C4-2B (cell line): ENCODE measurements at regions not wholly inside any gene's neighbourhood (a gene's known extent, or its start where the extent isn't known, plus 50 kb on each side); places are given as distances from the start of the nearest gene placed in this dataset.

Experiments
- H3K27ac ChIP-seq: fragments of 450-650 bp; 2 replicates; pipeline ENCODE4 v1.5.1; 2017
- ZFX ChIP-seq: fragments of 450-650 bp; IDR thresholded peaks from 2 replicates; pipeline ENCODE4 v1.6.1; 2017
- TF ChIP-seq, protein P1 (sequence below): fragments of 450-650 bp; conservative IDR thresholded peaks from 2 replicates; pipeline ENCODE4 v1.5.1; 2017; ENCODE audit warnings: mild to moderate bottlenecking

DNA sequence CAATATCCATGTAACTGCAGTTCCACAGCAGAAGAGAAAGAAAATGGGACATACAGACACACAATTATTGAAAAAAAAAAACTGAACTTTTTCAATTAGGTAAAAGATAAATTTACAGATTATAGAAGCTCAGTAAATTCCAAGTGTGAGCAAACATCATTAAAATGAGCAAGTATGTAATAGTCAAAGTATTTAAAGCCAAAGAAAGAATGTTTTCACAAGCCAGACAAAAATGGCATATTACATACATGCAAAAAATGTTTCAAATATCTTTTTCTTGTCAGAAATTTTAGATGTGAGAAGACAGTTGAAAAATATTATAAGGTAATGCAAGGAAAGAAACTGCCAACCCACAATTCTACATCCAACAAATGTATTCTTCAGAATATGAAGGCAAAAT lies 150.2 kb upstream of the AKR1E2 start:
- no peak overlapping the region for H3K27ac ChIP-seq
- TF ChIP-seq, protein P1, sequence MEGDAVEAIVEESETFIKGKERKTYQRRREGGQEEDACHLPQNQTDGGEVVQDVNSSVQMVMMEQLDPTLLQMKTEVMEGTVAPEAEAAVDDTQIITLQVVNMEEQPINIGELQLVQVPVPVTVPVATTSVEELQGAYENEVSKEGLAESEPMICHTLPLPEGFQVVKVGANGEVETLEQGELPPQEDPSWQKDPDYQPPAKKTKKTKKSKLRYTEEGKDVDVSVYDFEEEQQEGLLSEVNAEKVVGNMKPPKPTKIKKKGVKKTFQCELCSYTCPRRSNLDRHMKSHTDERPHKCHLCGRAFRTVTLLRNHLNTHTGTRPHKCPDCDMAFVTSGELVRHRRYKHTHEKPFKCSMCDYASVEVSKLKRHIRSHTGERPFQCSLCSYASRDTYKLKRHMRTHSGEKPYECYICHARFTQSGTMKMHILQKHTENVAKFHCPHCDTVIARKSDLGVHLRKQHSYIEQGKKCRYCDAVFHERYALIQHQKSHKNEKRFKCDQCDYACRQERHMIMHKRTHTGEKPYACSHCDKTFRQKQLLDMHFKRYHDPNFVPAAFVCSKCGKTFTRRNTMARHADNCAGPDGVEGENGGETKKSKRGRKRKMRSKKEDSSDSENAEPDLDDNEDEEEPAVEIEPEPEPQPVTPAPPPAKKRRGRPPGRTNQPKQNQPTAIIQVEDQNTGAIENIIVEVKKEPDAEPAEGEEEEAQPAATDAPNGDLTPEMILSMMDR: no peak
- no peak for TF ChIP-seq ZFX

DNA sequence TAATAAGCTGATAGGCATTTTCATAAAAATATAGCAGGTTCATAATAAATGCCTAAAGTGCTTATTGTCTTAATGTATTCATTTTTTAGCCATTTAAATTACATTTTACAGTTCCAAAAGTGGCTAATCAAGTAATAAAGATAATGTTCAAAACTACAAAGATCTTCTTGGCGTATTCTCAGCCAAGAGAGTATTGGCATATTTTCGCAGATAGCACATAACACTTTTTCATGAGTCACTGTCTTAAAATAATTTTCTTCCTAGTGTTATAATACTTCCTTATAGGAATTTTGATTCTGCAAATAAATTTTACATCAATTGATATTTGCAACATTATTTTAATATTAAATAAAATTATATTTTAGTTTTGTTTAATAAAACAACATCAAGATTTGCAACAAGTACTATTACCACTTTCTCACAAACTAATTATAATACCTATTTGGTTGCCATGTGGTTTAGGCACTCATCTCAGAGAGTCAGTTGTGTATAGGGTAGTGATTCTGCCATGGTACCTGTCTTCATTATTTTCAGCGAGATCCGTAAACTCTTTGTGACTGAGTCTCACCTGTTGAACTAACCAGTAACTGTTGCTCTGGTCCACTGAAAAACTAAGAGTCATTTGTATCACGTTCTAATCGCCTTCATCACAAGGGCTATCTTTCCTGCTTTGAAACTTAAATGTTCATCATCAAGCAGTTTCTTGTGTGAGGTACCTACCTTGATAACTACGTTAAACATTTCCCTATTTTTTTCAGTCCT lies 152.5 kb upstream of the AKR1E2 start:
- no peak for TF ChIP-seq ZFX
- TF ChIP-seq, protein P1: no peak
- H3K27ac ChIP-seq: no peak overlapping the region

DNA sequence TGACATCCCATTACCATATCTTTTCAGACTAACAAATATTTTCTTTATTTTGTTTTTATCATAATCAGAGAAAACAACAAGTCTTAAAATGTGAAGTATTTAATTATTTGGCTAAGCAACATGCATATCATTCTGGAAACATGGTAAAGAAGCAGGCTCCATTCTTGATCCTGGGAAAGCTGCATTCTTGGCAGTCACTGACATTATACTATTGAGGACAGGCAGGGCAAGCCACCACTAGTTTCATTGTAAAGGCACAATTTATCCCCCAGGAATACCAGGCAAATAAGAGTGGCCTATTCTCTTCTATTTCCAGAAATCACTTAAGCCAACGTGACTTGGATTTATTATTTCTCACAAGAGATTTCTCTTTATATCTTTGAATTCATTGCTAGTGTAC lies 153.8 kb upstream of the AKR1E2 start:
- H3K27ac ChIP-seq: no peak overlapping the region
- TF ChIP-seq, protein P1: no peak
- TF ChIP-seq ZFX: no peak

DNA sequence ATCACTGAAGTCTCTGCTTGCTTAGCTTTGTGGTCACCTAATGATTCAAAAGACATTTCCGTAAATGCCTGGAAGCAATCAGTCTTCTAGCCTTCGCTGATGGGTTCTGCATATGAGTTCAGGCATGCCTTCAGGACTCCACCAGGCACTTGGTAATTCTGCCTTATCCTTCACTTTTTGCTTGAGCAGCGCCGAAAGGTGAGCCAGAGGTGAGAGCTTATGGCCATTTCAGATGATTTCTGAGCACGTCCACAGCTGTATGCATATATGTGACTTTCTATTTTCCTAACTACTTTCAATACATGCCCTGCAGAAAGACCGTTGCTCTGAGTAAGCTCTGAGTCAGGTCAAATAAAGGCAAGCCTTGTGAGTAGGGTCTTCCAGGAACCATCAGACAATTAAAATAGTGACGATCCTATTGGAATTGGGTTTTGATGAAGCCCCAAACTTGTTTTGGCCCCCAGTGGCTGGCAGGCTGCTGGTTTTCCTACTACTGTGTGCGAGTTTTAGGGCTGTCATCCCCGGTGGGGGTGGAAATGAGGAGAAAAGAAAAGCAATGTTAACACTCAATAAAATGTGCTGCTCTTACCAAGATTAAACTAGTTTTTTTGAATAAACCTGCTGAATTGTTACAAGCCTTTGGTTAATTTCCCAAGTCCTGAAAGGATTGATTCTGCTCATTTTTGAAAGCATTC lies 154.4 kb upstream of the AKR1E2 start:
- H3K27ac ChIP-seq: no peak overlapping the region
- TF ChIP-seq ZFX: no peak
- TF ChIP-seq, protein P1: no peak

DNA sequence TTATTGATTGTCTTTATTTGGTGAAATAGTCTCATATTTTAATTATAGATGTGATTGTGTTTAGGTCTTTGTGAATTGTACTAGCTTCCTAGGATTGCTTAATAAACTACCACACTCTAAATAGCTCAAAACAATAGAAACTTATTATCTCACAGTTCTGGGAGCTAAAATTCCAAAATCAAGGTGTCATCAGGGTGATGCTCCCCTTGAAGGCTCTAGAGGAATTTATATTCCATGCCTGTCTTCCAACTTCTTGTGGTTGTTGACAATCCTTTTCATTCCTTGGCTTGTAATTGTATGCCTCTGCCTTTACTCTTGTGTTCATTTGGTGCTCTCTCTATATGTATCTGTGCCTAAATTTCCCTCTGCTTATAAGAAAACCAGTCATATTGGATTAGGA lies 155.3 kb upstream of the AKR1E2 start:
- H3K27ac ChIP-seq: no peak overlapping the region
- TF ChIP-seq, protein P1: no peak
- TF ChIP-seq ZFX: no peak

DNA sequence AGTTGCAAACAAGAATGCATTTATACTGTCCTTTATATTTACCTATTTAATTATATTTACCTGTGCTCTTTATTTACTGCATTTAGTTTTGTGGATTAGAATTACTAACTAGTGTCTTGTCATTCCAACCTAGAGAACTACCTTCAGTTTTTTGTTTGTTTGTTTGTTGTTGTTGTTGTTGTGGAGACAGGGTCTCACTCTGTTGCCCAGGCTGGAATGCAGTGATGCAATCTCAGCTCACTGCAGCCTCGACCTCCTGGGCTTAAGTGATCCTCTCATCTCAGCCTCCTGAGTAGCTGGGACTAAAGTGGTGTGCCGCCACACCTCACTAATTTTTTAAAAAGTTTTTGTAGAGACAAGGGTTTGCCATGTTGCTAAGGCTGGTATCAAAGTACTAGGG lies 156.4 kb upstream of the AKR1E2 start:
- no peak overlapping the region for H3K27ac ChIP-seq
- TF ChIP-seq ZFX: no peak
- TF ChIP-seq, protein P1: no peak
